ENCODE measurements at regions not wholly inside any gene's neighbourhood (a gene's known extent, or its start where the extent isn't known, plus 50 kb on each side); places are given as distances from the start of the nearest gene placed in this dataset.
"Not testable (repeated sequence)": the region's sequence is repeated elsewhere in the genome, so short reads cannot be mapped to it uniquely, and the experiment has no call there.

DNA sequence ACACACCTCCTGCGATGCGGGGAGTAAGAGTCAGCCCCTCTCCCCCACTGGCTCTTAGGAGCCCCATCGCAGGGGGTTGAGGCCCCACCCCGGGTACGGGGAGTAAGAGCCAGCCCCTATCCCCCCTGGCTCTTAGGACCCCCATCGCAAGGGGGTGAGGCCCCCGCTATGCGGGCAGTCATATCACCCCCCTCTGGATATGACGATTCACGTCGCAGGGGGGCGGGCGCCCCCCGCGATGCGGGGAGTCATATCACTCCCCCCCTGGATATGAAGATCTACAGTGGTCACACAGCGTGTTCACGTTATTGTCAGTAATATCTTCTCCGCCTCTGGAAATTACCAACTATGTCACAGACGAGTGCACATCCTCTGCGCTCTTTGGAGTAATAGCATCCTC lies 61.1 kb downstream of the DEFB131A start:
- DNase-seq, result not testable (repeated sequence)

DNA sequence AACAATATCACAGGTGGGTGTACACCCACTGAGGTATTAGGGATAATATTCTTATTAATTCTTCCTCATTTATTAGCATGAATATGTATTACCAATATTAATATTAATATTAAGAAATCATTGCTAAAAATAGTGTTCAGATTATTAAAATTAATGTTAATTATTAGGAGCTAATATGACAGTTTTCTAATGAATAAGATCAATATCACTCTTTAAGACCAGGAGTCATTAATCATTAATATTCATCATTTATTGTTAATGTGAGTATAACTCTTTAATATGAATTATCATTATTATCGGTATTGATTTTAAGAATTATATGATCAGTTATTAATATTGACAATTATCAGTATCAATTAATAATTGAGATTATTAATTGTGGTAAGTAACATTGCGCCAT lies 62.5 kb downstream of the DEFB131A start:
- DNase-seq, result not testable (repeated sequence)

DNA sequence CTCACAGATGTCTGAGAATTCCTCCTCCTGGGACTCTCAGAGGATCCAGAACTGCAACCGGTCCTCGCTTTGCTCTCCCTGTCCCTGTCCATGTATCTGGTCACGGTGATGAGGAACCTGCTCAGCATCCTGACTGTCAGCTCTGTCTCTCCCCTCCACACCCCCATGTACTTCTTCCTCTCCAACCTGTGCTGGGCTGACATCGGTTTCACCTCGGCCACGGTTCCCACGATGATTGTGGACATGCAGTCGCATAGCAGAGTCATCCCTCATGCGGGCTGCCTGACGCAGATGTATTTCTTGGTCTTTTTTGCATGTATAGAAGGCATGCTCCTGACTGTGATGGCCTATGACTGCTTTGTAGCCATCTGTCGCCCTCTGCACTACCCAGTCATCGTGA lies 68.7 kb downstream of the DEFB131A start:
- DNase-seq, result not testable (repeated sequence)

DNA sequence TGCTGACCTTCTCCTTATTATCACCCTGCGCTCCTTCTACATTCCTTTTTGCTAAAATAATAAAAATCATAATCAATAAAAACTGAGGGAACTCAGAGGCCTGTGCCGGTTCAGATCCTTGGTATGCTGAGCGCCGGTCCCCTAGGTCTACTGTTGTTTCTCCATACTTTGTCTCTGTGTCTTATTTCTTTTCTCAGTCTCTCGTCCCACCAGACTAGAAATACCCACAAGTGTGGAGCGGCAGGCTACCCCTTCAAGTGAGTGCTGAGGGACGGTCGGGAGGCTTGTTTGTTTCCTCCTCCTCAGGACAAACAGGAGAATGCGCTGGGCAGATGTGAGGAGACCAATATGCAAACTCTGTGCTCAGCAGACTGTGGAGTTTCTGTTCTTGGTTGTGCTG lies 75.4 kb downstream of the DEFB131A start:
- not testable (repeated sequence) for DNase-seq

DNA sequence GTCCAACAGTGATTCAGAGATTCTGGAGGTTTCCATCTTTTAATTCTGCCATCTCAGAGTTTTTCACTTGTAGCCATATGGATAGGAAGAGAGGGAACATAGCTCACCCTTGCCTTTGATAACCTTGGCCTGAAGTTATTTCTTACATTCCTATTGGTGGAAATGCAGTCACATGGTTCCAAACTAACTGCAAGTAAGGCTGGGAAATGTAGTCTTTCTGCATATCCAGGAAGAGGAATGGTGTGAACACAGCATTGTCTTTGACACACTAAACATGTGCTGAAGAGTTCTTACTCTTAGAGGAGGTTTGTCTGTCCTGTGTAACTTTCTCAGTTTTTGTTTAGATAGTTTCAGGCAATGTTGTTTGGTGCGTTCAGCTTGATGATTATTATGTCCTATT lies 78.7 kb downstream of the DEFB131A start:
- DNase-seq, result not testable (repeated sequence)

DNA sequence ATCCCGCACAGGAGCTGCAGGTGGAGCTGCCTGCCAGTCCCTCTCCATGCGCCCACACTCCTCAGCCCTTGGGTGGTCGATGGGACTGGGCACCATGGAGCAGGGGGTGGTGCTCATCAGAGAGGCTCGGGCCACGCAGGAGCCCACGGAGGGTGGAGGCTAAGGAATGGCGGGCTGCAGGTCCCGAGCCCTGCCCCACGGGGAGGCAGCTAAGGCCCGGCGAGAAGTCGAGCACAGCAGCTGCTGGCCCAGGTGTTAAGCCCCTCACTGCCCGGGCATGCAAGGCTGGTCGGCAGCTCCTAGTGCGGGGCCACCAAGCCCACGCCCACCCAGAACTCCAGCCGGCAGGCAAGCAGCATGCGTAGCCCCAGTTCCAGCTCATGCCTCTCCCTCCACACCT lies 80.2 kb downstream of the DEFB131A start:
- DNase-seq, result not testable (repeated sequence)

DNA sequence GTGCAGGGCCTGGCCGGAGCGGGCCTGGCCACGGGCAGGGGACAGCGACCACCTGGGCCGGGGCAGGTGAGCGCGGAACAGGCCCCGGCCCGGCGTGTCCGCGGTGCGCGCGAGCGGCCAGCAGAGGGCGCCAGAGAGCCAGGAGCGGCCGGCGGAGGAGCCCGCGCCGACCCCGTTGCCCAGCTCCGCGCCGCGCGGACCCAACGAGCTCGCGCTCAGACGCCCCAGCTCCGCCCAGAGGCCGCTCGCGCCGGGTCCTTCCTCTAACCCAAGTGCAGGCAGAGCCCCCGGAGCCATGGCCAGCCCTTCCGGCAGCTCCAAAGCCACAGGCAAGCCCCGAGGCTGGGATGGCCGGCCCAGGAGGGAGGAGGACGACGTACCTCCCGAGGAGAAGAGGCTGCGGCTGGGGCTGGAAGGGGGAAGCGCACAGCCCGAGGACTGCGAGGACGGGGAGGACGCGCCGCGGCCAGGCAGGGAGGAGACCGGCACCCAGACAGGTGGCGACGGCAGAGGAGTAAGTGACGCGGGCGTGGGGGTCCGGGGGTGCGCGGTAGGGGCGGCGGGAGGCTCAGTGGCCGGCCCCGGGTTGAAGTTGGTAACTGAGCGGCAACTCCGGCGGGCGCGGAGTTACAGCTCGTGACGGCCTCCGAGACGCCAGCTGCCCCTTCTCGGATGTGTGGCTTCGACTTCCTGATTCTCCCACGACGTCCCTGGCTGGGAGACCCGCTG lies 88.1 kb downstream of the DEFB131A start:
- DNase-seq, result peak; percentile 9

DNA sequence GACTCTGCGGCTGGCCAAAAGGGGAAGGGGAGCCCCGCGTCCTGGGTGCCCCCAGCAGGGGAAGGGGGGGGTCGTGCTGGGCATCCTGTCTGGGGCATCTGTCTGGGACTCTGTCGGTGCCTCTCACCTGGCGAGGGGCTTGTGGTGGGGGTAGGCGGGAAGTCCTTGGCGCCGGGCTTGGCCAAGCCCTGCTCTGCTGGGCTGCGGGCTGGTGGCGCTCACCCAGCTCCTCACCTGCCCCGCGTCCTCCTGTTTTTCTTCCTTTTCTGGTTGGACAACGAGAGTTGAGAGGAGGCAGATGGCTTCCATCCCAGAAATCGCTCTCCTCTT lies 88.6 kb downstream of the DEFB131A start:
- DNase-seq, result not testable (repeated sequence)

DNA sequence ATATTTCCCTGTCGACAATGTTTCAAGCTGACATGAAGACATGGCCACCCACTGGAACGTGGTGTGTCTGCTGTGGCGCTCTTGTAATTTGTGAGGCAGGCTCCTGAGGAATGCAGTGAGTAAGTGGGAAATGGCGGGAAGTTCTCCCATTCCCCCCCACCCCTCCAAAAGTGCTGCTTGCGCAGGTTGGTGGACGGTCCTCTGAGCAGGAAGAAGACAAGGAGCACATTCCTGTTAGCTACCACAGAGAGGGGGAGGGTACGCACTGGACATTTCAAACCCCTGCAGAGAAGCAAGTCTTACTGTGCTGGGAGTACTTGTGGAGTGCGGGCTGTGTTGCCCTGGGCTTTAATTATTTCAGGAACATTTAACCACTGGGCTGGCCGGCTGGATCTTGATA lies 92.9 kb downstream of the DEFB131A start:
- not testable (repeated sequence) for DNase-seq

DNA sequence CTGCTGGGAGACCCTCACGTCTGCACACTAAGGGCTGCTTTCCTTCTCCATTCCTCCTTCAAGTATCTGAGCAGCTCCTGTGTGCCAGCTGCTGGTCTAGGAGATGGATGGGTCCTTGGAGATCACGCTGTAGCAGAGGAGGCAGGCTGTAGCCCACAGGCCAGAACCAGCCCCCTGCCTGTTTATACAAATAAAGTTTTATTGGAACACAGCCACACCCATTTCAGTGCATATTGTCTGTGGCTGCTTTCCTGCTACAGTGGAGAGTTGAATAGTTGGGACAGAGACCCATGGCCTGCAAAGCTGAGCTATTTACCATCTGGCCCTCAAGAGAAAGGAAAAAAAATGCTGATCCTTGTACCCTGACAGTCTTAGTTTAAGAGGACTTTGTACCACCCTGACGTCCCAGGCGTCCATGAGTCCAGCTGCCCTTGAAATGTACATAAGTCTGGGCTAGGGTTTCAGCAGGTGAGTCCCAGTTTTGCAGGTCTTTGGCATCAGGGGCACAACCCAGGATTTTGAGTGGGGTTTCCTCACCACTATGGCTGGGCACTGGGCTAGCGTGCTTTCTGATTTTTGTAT lies 95.8 kb downstream of the DEFB131A start:
- DNase-seq, result not testable (repeated sequence)

DNA sequence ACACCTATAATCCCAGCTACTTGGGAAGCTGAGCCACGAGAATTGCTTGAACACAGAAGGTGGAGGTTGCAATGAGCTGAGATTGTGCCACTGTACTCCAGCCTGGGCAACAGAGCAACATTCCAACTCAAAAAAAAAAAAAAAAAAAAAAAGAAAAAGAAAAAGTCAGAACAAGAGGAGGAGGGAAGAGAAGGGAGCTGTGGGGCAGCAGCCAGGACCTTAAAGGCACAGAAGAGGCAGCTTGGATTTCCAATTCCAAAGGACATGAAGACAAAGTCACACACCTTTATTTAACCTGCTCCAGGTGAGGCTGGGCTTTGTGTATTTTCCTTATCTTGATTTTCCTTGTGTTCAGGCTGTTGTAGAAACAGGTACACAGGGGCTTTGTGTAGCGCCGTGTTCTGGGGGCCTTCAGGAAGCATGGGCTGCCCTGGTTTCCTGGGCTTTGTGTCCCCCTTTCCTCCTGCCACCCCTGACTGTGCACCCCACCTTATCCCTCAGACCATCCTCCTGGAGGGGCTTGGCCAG lies 97.2 kb downstream of the DEFB131A start:
- not testable (repeated sequence) for DNase-seq

DNA sequence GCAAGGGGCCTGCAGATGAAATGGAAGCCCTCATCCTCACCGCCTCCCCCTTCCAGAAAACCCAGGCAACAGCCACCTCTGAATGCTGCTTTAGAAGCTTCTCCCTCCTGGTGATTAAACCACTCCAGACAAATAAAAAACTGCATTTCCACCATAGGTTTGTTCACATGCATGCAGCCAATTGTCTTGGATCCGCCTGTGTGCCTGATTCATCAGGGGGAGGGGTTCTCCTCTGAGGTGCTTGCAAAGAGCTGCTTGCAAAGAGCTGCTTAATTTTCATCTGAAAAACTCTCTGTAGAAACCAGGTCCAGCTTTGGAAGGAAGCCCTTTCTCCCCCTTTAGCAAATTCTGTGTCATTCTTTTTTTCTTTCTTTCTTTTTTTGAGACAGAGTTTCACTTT lies 100.6 kb downstream of the DEFB131A start:
- not testable (repeated sequence) for DNase-seq

DNA sequence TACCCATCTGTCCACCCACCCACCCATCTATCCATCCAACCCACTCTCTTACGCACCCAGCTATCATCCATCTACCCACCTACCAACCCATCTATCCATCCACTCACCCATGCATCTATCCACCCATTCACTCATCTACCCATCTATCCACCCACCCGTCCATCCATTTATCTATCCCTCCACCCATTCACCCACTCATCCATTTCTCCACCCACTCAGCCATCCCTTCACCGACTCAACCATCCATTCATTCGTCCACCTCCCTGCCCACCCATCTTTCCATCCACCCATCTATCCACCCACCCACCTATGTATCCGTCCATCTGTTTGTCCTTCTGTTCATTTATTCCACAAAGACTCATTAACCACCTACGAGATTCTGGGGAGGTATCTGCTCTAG lies 103.3 kb downstream of the DEFB131A start:
- not testable (repeated sequence) for DNase-seq

DNA sequence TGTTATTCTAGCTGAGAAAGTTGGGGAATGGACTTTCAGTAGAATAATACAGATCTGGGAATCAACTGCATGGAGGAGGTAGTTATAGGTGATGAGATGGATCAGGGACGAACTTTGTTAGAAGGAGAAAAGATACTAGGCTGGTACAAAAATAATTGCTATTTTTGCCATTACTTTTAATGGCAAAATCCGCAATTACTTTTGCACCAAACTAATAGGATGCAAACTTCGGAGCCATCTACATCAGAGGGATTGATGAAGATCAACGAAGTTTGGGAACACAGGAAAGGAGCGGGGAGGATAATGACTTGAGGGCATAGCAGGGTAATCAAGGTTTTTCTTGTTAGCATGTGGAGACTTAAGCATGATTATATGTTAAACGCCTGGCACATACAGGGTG lies 111.9 kb downstream of the DEFB131A start:
- DNase-seq, result not testable (repeated sequence)

DNA sequence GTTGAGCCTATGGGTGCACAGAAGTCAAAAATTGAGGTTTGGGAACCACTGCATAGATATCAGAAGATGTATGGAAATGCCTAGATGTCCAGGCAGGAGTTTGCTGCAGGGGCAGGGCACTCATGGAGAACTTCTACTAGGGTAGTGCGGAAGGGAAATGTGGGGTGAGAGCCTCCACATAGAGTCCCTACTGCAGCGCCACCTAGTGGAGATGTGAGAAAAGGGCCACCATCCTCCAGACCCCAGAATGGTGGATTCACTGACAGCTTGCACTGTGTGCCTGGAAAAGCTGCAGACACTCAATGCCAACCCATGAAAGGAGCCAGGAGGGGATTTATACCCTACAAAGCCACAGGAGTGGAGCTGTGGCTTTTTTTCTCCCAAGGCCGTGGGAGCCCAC lies 133.7 kb downstream of the DEFB131A start:
- DNase-seq, result not testable (repeated sequence)

DNA sequence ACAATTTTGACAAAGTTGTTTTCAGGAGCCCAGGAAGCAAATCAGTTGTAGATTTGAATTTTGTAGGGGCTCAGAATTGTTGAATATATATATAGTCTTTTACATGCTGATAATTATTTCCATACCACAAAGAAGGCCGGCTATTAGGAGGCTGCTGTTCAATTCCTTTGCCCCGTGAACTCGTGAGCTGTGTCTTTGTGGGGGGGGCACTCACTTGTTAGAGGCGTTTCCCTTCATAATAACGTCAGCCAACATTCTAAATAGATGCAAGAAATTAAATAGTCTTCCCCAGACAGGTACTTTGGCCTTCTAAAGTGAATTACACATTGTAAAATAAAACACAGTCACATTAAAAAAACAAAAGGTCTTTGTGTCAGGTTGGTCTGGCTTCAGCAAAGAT lies 138.7 kb downstream of the DEFB131A start:
- not testable (repeated sequence) for DNase-seq

DNA sequence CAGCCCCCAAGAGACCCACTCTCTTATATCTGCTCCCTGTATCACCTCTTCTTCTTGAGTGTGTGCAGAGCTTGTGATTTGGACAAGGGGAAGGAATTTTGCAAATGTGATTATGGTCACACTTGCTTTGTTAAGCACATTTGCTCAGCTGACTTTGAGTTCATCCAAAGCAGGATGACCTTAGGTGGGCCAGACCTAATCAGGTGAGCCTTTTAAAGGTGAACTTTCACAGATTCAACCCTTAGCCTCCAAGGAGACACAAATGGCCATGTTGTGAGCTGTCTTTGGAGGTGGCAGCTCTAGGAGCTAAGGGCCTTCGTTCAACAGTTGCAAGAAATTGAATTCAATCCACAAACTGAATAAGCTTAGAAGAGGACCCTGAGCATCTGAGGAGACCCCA lies 147.8 kb downstream of the DEFB131A start:
- no peak for DNase-seq

DNA sequence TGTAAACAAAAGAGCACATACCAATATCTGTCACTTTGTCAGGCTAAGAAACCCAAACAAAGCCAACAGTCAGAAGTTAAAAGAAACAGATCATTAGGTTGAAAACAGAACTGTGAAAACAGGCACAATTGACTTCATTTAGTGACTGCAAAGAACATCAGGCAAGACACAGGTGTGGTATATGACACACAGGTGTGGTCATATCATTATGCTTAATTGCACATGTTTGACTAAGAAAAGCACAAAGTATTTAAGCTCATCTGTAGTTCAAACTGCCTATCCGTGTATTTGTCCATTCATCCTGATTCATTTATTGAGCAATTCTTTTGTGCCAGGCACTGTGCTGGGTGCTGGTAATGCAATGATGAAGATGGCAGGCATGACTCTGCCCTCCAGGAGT lies 150.7 kb downstream of the DEFB131A start:
- no peak for DNase-seq

DNA sequence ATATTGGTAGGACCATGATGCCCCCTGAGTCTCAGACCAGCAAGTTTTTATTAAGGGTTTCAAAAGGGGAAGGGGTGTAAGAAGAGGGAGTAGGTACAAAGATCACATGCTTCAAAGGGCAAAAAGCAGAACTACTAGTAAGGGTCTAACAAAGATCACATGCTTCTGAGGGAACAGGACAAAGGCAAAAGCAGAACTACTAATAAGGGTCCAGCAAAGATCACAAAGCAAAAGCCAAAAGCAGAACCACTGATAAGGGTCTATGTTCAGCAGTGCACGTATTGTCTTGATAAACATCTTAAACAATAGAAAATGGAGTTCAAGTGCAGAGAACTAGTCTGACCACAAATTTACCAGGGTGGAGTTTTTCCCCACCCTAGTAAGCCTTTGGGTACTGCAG lies 151.3 kb downstream of the DEFB131A start:
- DNase-seq, result peak; percentile 46

DNA sequence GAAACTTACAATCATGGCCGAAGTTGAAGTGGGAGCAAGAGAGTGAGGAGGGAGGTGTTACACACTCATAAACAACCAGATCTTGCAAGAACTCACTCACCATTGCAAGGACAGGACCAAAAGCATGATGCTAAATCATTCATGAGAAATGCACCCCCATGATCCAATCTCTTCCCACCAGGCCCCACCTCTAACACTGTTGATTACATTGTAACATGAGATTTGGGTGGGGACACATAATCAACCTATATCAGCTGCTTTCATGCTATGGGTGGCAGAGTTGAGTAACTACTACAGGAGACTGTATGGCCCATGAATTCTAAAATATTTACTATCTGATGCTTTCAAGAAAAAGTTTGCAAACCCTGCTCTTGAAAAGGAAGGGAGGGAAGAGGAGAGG lies 155.1 kb downstream of the DEFB131A start:
- no peak for DNase-seq

DNA sequence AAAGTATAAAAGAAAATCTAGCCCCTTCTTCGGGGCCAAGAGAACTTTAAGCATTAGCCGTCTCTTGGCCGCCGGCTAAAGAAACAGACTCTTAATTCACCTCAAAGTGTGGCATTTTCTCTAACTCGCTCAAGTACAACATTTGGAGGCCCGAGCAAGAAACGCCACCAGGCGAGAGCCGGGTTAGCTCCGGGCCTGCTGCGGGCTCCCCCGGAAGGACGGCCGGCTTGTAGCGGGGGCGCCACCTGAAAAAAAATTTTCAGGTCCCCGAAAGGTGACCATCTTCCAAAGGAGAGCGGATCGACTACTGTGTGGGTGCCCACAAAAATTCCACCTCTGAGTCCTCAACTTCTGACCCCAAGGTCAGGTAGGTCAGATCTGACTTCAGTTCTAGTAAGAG lies 156.0 kb downstream of the DEFB131A start:
- no peak for DNase-seq

DNA sequence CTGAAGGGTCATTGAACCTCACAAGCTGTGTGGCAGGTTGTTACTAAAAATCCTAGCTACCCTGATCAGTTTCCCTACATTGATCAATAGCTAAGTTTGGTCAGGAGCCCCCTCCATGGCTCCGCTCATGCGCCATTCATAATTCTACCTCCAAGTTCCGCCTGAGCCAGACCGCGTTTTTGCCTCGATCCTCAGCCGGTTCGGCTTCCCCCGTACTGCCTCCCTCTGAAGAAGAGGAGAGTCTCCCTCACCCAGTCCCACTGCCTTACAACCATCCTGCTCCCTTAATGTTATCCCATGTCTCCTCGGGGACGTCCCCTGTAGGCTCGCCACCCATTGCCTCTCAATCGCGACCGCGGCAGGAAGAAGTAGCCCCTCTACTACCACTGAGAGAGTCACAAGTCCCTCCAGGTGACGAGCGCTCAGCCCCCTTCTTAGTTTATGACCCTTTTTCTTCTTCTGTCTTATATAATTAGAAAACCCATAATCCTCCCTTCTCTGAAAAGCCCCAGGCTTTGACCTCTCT lies 158.2 kb downstream of the DEFB131A start:
- no peak for DNase-seq

DNA sequence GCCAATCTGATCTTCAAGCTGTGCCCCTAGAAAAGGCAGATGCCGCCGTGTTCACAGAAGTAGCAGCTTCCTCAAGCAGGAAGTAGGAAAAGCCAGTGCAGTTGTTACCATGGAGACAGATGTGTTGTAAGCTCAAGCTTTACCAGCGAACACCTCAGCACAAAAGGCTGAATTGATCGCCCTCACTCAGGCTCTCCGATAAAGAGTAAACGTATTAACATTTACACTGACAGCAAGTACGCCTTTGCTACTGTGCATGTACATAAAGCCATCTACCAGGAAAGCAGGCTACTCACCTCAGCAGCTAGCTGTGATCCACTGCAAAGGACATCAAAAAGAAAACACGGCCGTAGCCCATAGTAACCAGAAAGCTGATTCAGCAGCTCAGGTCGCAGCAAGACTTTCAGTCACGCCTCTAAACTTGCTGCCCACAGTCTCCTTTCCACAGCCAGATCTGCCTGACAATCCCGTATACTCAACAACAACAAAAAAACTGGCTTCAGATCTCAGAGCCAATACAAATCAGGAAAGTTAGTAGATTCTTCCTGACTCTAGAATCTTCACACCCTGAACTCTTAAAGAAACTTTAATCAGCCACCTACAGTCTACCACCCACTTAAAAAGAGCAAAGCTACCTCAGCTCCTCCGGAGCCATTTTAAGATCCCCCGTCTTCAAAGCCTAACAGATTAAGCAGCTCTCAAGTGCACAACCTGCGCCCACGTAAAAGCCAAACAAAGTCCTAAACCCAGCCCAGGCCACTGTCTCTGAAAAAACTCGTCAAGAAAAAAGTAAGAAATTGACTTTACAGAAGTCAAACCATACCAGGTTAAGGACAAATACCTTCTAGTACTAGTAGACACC lies 160.0 kb downstream of the DEFB131A start:
- DNase-seq, result peak; percentile 38

DNA sequence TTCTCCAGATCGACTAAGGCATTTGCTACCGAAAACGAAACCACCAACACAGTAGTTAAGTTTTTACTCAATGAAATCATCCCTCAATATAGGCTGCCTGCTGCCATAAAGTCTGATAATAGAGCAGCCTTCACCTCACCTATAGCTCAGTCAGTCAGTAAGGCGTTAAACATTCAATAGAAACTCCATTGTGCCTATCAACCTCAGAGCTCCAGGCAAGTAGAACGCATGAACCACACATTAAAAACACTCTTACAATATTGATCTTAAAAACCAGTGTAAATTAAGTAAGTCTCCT lies 160.6 kb downstream of the DEFB131A start:
- DNase-seq, result not testable (repeated sequence)

Data from MV-4-11 (cell line).